ENCODE measurements at regions not wholly inside any gene's neighbourhood (a gene's known extent, or its start where the extent isn't known, plus 50 kb on each side); places are given as distances from the start of the nearest gene placed in this dataset.

GRCh38 chr10:22780474-22780885 lies 66.1 kb upstream of the PIP4K2A start:
- TF ChIP-seq CTCF (IDR thresholded peaks at IDR 0.05; ENCODE audit: insufficient read depth, low read depth, low read length): no peak
- no peak for TF ChIP-seq EZH2 (IDR thresholded peaks at IDR 0.05; ENCODE audit: insufficient read depth, low read length)
